ENCODE measurements at regions not wholly inside any gene's neighbourhood (a gene's known extent, or its start where the extent isn't known, plus 50 kb on each side); places are given as distances from the start of the nearest gene placed in this dataset.

DNA sequence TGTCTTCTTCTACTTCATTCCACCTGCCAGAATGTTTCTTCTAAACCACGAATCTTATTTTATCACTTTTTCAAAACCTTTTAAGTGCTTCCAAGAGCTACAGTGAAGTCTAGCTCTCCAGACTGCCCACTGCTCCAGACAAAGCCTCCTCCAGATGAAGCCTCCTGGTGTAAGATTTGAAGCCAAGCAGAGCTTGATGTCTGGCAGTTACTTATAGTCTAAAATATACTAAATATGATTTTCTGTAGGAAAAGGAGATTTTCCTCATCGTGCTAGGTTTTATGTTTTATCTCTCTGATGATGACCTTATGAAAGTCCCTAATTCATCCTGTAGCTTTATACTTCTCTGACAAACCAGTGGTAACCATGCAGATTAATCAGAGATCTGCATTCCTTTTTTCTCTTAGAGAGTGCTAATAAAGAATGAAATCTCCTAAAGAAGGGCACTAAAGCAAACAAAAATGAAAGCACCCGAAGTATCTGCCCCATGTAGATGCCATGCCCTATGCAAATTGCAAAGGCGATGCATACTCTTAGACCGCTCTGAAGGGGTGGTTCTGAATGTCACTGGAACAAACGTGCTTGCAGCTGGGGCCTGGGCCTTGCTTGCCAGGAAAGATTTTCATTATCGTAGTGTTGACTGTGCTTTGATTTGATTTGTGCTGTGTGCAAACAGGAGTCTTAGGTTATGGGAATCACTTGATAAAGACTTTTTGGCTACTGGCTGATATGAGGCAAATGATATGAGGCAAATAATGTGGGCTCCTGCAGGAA lies 314.2 kb downstream of the PID1 start:
- H3K27ac ChIP-seq: no peak overlapping the region
- TF ChIP-seq ZFX (IDR thresholded peaks at IDR 0.05): no peak
- TF ChIP-seq, protein P1, sequence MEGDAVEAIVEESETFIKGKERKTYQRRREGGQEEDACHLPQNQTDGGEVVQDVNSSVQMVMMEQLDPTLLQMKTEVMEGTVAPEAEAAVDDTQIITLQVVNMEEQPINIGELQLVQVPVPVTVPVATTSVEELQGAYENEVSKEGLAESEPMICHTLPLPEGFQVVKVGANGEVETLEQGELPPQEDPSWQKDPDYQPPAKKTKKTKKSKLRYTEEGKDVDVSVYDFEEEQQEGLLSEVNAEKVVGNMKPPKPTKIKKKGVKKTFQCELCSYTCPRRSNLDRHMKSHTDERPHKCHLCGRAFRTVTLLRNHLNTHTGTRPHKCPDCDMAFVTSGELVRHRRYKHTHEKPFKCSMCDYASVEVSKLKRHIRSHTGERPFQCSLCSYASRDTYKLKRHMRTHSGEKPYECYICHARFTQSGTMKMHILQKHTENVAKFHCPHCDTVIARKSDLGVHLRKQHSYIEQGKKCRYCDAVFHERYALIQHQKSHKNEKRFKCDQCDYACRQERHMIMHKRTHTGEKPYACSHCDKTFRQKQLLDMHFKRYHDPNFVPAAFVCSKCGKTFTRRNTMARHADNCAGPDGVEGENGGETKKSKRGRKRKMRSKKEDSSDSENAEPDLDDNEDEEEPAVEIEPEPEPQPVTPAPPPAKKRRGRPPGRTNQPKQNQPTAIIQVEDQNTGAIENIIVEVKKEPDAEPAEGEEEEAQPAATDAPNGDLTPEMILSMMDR (conservative IDR thresholded peaks at IDR 0.05): no peak

DNA sequence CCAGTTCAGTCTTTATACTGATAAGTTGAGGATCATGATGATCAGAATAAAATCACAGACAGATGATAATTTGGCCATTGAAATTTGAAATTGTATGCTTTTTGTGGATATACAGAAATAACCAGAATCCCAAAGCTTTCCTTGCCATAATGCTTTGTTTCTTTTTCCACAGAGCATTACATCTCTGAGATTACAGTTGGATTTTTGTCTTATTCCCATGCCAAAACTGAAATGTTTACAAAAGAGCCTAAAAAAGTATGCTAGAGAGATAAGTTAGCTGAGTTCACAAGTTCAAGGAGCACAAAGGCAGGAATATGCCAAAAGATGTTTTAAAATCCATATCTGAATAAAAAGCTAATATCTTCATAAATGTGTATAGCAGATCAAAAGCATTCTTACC lies 321.3 kb downstream of the PID1 start:
- TF ChIP-seq, protein P1 (conservative IDR thresholded peaks at IDR 0.05): no peak
- TF ChIP-seq ZFX (IDR thresholded peaks at IDR 0.05): no peak
- H3K27ac ChIP-seq: no peak overlapping the region

DNA sequence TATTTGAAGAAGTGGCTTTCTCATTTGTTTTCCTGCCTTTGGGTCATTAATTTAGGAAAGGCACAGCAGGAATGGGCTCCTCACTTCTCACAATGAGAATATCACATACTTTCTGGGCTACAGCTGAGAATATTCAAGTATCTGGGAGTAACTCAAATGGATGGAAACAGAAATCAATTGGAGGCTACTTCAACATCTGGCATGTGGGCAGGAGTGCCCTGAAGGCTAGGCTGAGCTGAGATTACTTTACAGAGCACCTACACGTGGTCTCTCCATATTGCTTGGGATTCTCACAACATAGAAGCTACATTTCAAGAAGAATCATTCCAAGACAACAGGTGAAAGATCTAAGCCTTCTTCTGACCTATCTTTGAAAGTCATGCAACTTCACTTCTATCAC lies 325.4 kb downstream of the PID1 start:
- no peak overlapping the region for H3K27ac ChIP-seq
- TF ChIP-seq ZFX (IDR thresholded peaks at IDR 0.05): no peak
- TF ChIP-seq, protein P1 (conservative IDR thresholded peaks at IDR 0.05): no peak

DNA sequence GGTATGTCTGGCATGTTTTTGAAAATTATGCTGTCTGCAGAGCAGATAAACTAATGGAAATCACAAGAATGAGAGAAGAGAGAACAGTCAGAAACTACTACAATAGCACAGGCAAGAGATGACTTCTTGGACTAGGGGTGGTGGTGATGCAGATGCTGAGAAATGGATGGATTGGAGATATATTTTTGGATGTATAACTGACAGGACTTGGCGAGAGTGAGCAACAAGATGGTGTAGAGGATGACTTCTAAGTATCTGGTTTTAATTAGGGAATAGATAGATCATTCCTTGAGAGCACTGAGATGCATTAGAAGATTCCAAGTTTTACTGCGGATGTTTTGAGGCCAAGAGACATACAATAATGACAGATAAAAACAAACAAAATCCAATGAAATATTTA lies 328.2 kb downstream of the PID1 start:
- no peak for TF ChIP-seq ZFX (IDR thresholded peaks at IDR 0.05)
- TF ChIP-seq, protein P1 (conservative IDR thresholded peaks at IDR 0.05): no peak
- no peak overlapping the region for H3K27ac ChIP-seq

DNA sequence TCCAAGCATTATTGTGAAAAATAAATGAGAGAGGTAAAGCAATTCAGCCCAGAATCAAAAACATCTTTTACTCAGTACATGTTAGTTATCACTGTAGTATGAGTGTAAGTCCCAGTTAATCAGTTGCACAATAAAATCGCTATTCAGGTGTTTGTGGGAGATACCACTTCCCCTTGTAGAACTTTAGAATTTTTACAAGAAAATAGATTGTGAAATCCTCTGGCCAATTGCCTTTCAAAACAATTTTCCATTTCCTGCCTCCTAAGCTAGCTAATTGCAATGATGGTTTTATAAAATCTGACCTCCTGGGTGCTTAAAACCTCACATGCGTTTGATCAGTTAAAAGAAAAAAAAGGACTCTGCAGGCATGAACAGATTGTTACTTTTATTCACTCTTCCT lies 332.5 kb downstream of the PID1 start:
- TF ChIP-seq, protein P1 (conservative IDR thresholded peaks at IDR 0.05): no peak
- TF ChIP-seq ZFX (IDR thresholded peaks at IDR 0.05): no peak
- no peak overlapping the region for H3K27ac ChIP-seq

DNA sequence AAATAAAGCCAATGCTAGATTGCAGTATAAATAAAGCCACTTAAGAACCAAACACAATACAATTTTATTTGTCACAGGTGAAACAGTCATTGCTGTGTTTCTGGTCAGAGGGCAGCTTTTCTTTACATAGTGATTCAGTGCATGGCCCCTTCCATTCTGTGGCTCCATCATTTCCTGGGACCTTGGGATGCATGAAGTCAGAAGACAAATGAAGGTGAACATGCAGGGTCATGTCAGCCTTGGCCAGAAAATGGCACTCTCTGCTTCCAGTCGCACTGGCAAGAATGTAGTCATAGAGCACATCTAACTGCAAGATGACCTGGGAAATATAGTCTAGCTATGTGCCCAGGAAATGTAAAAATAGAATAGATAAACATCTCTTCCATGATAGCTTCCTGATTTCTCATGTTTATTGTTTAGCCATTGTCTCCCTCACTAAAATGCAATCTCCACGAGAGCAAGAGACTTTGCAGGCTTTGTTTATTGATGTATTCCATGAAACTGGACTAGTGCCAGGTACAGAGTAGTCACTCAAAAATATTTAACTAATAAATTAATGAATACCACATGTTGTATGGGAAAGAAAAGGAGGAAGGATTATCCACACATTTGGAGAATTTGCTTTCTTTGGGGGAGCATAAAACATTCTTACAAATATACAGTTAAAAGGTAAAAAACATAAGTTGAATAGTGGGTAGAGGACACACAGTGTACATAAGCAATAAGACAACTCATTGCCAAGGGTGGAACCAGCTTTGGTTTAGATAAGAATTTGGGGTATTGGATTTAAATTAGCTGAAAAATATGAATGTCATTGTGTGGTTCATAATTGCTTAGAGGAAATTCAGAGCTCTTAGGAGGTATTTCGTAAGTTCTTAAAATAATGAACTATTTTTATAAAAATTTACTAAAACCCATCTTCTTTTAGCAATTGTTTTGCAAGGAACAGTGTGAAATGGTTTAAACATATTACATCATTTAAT lies 343.8 kb downstream of the PID1 start:
- no peak overlapping the region for H3K27ac ChIP-seq
- TF ChIP-seq, protein P1 (conservative IDR thresholded peaks at IDR 0.05): no peak
- no peak for TF ChIP-seq ZFX (IDR thresholded peaks at IDR 0.05)

DNA sequence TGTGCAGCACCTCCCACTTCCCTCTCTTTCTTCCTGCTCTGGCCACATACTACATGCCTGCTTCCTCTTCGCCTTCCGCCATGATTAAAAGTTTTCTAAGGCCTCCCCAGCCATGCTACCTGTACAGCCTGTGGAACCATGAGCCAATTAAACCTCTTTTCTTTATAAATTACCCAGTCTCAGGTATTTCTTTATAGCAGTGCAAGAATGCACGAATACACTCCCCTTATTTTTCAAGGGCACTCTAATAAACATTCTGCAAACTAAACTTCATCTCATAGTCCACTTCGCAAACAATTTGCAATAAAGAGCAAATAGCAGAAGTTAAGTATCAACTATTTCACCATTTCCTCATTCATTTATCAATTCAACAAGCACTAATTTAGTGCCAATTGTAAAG lies 351.3 kb downstream of the PID1 start:
- no peak overlapping the region for H3K27ac ChIP-seq
- TF ChIP-seq, protein P1 (conservative IDR thresholded peaks at IDR 0.05): no peak
- no peak for TF ChIP-seq ZFX (IDR thresholded peaks at IDR 0.05)

All from C4-2B (cell line).